ENCODE measurements at regions not wholly inside any gene's neighbourhood (a gene's known extent, or its start where the extent isn't known, plus 50 kb on each side); places are given as distances from the start of the nearest gene placed in this dataset.

GRCh38 chr12:125688223-125688622 lies 623.0 kb downstream of the AACS start:
- no peak for DNase-seq
- Histone ChIP-seq H3K4me3 (no peak overlapping the region), H3K79me2 (ENCODE audit: insufficient read depth) (no peaks in the 10 kb centered on the region), H3K9ac (no peak overlapping the region), H2AFZ (no peak overlapping the region), H3F3A (ENCODE audit: insufficient read depth) (no peaks in the 10 kb centered on the region), H3K4me2 (ENCODE audit: unreplicated experiment) (no peak overlapping the region), H3K27ac (no peak overlapping the region), H3K36me3 (ENCODE audit: low read depth) (no peaks in the 10 kb centered on the region), H3K4me1 (ENCODE audit: insufficient read depth) (no peaks in the 10 kb centered on the region), H3K9me3 (ENCODE audit: low read depth) (no peaks in the 10 kb centered on the region), H3K27me3 (replicated peaks; ENCODE audit: insufficient read depth) (no peaks in the 10 kb centered on the region), H3K9me2 (ENCODE audit: insufficient read depth) (no peaks in the 10 kb centered on the region), H4K20me1 (ENCODE audit: insufficient read depth) (no peaks in the 10 kb centered on the region)
- TF ChIP-seq EZH2 (IDR thresholded peaks at IDR 0.05; ENCODE audit: insufficient read depth, poor library complexity, severe bottlenecking) (no peak), EZH2phosphoT487 (IDR thresholded peaks at IDR 0.05; ENCODE audit: insufficient read depth, low read depth) (no peak)
- in situ Hi-C loops (cut with MboI) = no loop called here
- 24 to 26% methylated on average over 7 of the region's 7 CpGs for WGBS, 2 experiments (ENCODE audit: low coverage in 1 of 2, low lambda C conversion rate in 2 of 2, missing lambda C conversion rate in 2 of 2)

GRCh38 chr12:125688881-125689280 lies 623.6 kb downstream of the AACS start:
- Histone ChIP-seq H3K9me3 (ENCODE audit: low read depth) (no peaks in the 10 kb centered on the region), H3K4me2 (ENCODE audit: unreplicated experiment) (no peak overlapping the region), H3K27ac (no peak overlapping the region), H3K4me3 (no peak overlapping the region), H3K79me2 (ENCODE audit: insufficient read depth) (no peaks in the 10 kb centered on the region), H3K9me2 (ENCODE audit: insufficient read depth) (no peaks in the 10 kb centered on the region), H4K20me1 (ENCODE audit: insufficient read depth) (no peaks in the 10 kb centered on the region), H3F3A (ENCODE audit: insufficient read depth) (no peaks in the 10 kb centered on the region), H2AFZ (no peak overlapping the region), H3K9ac (no peak overlapping the region), H3K4me1 (ENCODE audit: insufficient read depth) (no peaks in the 10 kb centered on the region), H3K27me3 (replicated peaks; ENCODE audit: insufficient read depth) (no peaks in the 10 kb centered on the region), H3K36me3 (ENCODE audit: low read depth) (no peaks in the 10 kb centered on the region)
- in situ Hi-C loops (cut with MboI) = no loop called here
- no peak for DNase-seq
- no peak for TF ChIP-seq EZH2phosphoT487 (IDR thresholded peaks at IDR 0.05; ENCODE audit: insufficient read depth, low read depth)
- TF ChIP-seq EZH2 (IDR thresholded peaks at IDR 0.05; ENCODE audit: insufficient read depth, poor library complexity, severe bottlenecking) = no peak
- 49 to 57% methylated on average over 5 of the region's 5 CpGs for WGBS, 2 experiments (ENCODE audit: low coverage in 1 of 2, low lambda C conversion rate in 2 of 2, missing lambda C conversion rate in 2 of 2)

GRCh38 chr12:125689576-125690410 lies 624.6 kb downstream of the AACS start:
- H3K4me2 ChIP-seq (ENCODE audit: unreplicated experiment) = no peak overlapping the region
- 33 to 37% methylated on average over 17 to 18 of the region's 18 CpGs for WGBS, 2 experiments (ENCODE audit: low coverage in 1 of 2, low lambda C conversion rate in 2 of 2, missing lambda C conversion rate in 2 of 2)
- in situ Hi-C loops (cut with MboI) = no loop called here
- no peak overlapping the region for H3K27ac ChIP-seq
- H3K36me3 ChIP-seq (ENCODE audit: low read depth) = no peaks in the 10 kb centered on the region
- no peak overlapping the region for H2AFZ ChIP-seq
- no peak for DNase-seq
- no peak overlapping the region for H3K4me3 ChIP-seq
- TF ChIP-seq EZH2 (IDR thresholded peaks at IDR 0.05; ENCODE audit: insufficient read depth, poor library complexity, severe bottlenecking) = no peak
- TF ChIP-seq EZH2phosphoT487 (IDR thresholded peaks at IDR 0.05; ENCODE audit: insufficient read depth, low read depth) = no peak
- H3K9me3 ChIP-seq (ENCODE audit: low read depth) = no peaks in the 10 kb centered on the region
- no peaks in the 10 kb centered on the region for H3K9me2 ChIP-seq (ENCODE audit: insufficient read depth)
- no peaks in the 10 kb centered on the region for H3K4me1 ChIP-seq (ENCODE audit: insufficient read depth)
- H3F3A ChIP-seq (ENCODE audit: insufficient read depth) = no peaks in the 10 kb centered on the region
- no peaks in the 10 kb centered on the region for H4K20me1 ChIP-seq (ENCODE audit: insufficient read depth)
- no peaks in the 10 kb centered on the region for H3K79me2 ChIP-seq (ENCODE audit: insufficient read depth)
- no peak overlapping the region for H3K9ac ChIP-seq
- H3K27me3 ChIP-seq (replicated peaks; ENCODE audit: insufficient read depth) = no peaks in the 10 kb centered on the region

- Histone ChIP-seq H3K4me3 (no peak overlapping the region), H3K79me2 (ENCODE audit: insufficient read depth) (no peaks in the 10 kb centered on the region), H3K9me3 (ENCODE audit: low read depth) (no peaks in the 10 kb centered on the region), H3K27me3 (replicated peaks; ENCODE audit: insufficient read depth) (no peaks in the 10 kb centered on the region), H3K9ac (no peak overlapping the region), H2AFZ (no peak overlapping the region), H3K9me2 (ENCODE audit: insufficient read depth) (no peaks in the 10 kb centered on the region), H3K4me2 (ENCODE audit: unreplicated experiment) (no peak overlapping the region), H3K27ac (no peak overlapping the region), H4K20me1 (ENCODE audit: insufficient read depth) (no peaks in the 10 kb centered on the region), H3K36me3 (ENCODE audit: low read depth) (no peaks in the 10 kb centered on the region), H3F3A (ENCODE audit: insufficient read depth) (no peaks in the 10 kb centered on the region), H3K4me1 (ENCODE audit: insufficient read depth) (no peaks in the 10 kb centered on the region)
- TF ChIP-seq EZH2 (IDR thresholded peaks at IDR 0.05; ENCODE audit: insufficient read depth, poor library complexity, severe bottlenecking) (no peak), EZH2phosphoT487 (IDR thresholded peaks at IDR 0.05; ENCODE audit: insufficient read depth, low read depth) (no peak)
- in situ Hi-C loops (cut with MboI) = no loop called here
- DNase-seq = no peak
- WGBS, 2 experiments (ENCODE audit: low coverage in 1 of 2, low lambda C conversion rate in 2 of 2, missing lambda C conversion rate in 2 of 2) = 23 to 28% methylated on average over 9 of the region's 9 CpGs
Measured at GRCh38 chr12:125690841-125691240, 625.6 kb downstream of the AACS start.

Data from GM23248 (cell line).